Hematopoietic multipotent progenitor cell treated with erythropoietin and hydrocortisone succinate and interleukin-3 and kit ligand, for 6 days (in vitro differentiated cells): ENCODE measurements at regions not wholly inside any gene's neighbourhood (a gene's known extent, or its start where the extent isn't known, plus 50 kb on each side); places are given as distances from the start of the nearest gene placed in this dataset.

ENCODE experiments used
- DNase-seq: peaks from one replicate; pipeline ENCODE4 v3.0.0-alpha.2; 2015

DNA sequence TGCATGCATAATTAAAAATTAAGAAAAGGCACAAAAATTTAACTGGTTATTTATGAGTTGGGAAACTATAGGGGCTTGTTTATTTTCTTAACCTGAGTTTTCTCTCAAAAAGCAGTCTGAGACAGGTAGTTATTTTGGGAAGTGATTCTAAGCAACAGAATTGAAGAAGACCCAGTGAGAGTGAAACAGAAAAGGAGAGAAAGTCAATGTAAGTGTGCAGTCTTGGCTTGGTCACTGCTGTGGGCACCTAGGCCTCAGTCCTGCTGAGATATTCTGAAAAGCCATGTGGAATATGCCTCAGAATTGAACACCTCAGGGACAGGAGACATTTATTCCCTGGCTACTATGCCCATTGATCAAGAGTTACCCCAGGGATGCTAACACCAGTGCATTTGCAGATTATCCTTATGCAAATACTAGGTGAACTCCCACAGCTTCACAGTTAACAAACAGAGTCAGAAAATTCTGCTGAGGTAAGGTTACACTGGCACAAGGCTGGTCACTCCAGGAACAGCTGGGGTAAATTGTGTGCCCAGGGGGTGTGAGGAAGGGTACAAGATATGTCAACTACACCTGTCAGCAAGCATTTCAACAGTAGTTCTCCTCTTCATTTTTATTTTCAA, 222.7 kb downstream of the EFHB start:
- no peak for DNase-seq

- no peak for DNase-seq
Measured at GRCh38 chr3:19702416-19703078, 231.5 kb downstream of the EFHB start.

DNA sequence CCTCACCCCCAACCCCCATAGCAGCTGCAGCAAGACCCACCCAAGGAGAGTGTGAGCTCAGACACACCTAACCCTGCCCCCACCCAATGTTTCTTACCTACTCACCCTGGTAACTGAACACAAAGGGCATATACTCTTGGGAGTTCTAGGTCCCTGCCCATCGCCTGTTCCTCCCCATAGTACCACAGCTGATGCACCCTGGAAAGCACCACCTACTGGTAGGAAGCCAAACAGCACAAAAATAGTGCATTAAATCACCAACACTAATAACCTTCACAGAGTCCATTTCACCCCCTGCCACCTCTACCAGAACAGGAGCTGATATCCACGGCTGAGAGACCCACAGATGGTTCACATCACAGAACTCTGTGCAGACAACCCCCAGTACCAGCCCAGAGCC, 245.2 kb downstream of the EFHB start:
- peak; percentile 7 for DNase-seq

- DNase-seq: no peak
Measured at GRCh38 chr3:19668163-19668562, 265.9 kb downstream of the EFHB start.

GRCh38 chr3:19662486-19662885, 271.5 kb downstream of the EFHB start:
- no peak for DNase-seq

GRCh38 chr3:19652336-19652735, 281.7 kb downstream of the EFHB start:
- DNase-seq: no peak

DNA sequence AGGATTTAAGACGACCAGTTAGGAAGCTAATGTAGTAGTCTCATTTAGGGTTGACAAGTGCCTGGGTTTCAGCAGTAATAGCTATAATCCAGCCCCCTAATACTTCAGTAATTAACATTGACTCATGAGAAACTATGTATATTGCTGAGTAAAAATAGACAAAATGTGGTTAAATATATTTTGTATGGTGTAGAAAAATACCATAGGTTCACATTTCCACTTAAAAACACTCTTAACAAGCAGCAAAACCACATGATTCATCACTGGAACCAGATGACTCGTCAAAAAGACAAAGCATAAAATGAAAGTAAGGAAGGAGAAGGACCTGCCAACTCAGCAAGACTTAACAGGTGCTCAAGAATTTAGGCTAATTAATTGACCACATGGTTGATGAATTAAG, 288.9 kb downstream of the EFHB start:
- DNase-seq: peak; percentile 7

- DNase-seq: no peak
Measured at GRCh38 chr3:19644405-19644804, 289.6 kb downstream of the EFHB start.

DNA sequence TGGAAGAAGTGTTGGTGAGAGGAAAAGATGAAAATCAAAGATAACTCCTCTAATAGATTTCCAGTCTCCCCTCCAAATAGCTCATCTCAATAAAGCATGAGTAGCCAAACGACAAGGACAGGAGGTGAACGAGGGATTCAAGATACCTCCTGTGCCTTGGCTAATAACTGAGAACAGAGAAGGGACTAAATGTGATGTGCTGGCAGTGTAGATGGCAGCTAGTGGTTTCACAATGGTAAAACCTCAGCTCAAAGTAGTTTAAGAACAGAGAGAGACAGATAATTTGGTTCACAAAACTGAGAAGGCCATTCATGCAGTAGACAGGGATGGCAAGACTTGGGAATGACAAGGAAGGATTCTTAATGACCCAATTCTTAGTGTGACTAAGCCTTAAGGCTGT, 292.6 kb downstream of the EFHB start:
- DNase-seq: no peak

DNA sequence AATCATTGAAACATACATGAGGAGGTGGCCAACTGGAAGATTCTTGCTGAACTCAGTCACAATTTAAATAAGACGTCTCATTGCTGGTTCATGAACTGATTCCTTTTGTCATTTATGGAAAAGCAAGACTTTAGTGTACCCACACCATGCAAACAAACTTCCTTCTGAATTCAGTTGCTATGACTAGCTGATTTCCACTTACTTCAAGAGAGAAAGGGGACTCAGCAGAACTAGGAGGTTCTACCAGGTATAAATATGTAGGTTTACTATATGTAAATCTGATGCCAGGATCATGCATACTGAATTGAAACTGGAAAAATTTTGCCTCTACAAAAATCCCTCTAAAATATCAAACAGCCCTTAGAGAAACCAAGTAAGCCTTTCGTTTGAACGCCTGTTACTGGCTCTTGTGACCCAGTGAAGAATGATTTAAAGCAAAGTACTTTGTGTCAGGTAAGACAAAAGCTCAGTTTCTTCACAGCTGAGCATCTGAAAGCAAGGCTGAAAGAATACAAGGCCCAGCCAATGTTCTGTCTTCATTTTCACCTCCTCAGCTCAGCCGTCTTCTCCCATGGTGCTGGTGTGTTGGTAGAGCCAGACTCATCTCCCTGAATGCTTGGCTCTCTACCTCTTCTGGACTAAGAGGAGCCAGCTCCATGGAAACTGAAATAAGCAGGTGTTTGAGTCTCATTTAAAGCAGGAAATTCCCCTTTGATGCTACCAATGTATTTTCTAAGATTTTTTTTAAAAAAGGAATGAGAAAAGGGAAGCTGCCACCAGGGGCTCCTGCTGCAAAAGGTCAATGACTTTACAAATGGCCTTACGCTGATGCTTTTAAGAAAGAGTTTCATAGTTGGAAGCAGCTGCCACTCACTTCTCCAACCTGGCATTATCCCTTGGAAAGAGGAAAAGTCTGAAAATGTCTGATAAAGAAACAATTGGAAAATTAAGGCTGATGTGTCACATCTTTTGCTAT, 301.6 kb downstream of the EFHB start:
- no peak for DNase-seq

DNA sequence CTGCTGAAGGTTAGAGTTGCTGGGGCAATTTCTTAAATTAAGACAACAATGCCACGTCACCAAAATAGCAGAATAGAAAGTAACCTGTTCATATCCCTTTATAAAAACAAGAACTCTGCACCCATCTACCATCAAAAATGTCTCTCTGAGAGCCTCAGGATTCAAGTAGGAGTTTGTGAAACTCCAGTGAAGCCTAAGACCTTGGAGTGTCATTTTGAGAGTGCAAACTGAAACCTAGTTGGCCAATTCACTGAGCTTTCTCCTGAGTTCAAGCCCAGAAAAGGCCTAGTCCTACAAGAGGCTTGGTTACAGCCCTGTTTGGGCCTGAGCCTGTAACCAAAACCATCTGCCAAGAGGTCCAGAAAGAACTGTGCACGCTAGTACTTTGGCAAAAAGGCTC, 335.1 kb downstream of the EFHB start:
- DNase-seq: no peak

- no peak for DNase-seq
Measured at GRCh38 chr3:19596408-19596807, 337.6 kb downstream of the EFHB start.

GRCh38 chr3:19595884-19596283, 338.1 kb downstream of the EFHB start:
- no peak for DNase-seq
